ENCODE measurements at regions not wholly inside any gene's neighbourhood (a gene's known extent, or its start where the extent isn't known, plus 50 kb on each side); places are given as distances from the start of the nearest gene placed in this dataset.

DNA sequence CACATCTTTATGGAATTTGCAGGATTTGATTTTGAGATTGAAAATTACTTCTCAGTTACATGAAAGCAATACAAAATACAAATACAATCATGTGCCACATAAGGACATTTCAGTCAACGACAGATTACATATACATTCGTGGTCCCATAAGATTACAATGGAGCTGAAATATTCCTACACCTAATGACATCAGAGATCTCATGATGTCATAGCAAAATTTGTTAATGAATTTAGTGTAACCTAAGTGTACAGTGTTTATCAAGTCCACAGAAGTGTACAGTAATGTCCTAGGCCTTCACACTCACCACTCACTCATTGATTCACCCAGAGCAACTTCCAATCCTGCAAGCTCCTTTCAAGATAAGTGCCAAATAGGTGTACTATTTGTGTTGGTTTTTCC, 126.5 kb downstream of the GPAM start:
- DNase-seq (ENCODE audit: low spot score) = no peak

DNA sequence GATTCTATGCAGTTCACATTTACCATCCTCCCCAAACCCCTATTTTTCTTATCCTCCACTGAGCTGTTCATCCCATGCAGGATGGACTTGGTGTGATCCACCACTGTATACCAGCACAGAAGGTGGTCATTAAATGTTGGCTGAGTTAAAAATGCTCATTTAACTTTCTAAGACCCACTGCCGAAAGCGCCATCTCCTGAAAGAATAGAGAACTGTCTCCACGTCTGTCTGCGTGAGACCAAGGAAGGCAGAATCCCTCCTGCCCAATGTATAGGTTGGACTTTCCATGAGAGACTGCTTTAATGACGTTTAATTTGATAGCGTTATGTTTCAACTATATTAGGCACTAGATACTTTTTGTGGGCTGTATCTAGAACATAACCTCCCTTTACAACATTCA, 124.3 kb downstream of the GPAM start:
- no peak for DNase-seq (ENCODE audit: low spot score)

DNA sequence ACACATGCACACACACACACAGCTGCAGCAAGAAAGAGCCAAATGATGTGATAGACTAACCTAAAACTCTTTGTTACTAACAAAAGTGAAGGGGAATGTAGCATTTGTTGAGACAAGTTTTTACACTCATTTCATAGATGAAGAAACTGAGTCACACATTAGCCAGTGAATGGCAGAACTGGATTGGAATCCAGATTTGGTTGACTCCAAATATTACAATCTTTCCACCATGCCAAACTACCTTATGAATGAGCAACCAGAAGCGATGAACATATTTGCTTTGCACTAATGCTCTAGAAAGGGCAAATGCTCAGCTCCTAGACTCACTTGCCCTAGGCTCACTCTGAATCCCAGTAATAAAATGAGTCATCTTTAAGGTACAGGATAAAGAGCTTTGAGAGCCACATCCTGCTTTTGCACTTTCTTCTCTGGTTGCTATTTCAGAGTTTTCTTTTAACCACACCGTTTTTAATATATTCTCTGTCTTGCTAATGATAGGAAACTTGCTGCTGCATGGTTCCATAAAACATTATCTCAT, 111.9 kb downstream of the GPAM start:
- no peak for DNase-seq (ENCODE audit: low spot score)

DNA sequence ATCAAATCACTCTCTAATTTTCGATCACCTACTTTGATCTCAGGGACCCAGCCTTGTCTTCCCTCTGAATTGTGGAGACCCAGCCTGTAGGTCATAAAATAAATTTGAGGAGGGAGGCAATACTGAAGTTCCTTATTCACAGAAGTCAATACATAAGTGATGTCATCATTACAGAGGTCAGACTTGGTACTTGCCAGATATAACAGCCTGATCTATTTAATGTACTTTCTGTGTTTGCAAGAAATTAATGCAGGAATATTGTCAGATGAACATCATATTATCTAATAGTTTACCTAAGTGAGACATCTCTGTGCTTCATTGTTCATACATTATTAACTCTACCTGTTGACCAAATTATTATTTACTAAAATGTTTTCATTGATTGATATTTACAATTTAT, 105.6 kb downstream of the GPAM start:
- no peak for DNase-seq (ENCODE audit: low spot score)

DNA sequence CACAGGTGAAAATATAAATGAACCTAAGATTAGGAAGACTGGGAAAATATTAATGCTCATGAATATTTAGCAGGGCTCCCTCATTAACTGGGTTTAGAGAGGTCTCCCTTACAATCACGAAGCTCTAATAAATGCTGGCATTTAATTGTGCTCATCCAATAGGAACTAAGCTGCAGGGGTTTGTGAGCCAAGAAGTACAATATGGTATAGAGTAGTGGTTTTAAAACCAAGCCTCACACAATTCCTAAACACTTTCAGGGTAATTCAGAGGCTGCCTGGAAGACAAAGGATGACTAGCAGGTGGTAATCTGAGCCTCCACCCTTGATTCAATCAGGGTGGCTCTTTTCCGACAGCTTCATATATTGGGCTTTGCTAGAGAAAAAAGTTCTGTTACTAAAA, 103.3 kb downstream of the GPAM start:
- no peak for DNase-seq (ENCODE audit: low spot score)

DNA sequence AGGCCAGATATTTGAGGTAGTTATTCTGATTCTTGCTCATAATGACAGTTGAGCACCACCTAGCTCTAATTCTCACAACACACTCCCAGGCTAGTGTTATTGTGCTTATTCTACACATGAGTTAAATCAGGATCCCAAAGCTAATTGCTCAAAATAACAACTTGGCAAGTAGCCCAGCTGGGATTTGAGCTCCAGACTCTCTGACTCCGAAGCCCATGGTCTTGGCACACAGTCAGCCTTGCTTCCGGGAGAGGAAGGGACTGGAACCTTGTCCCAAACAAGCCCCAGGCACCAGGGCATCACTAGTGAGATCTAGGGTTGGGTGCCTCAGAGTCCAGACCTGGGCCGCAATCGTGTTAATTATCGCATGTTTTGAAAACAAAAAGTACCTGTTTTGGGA, 101.4 kb downstream of the GPAM start:
- no peak for DNase-seq (ENCODE audit: low spot score)

DNA sequence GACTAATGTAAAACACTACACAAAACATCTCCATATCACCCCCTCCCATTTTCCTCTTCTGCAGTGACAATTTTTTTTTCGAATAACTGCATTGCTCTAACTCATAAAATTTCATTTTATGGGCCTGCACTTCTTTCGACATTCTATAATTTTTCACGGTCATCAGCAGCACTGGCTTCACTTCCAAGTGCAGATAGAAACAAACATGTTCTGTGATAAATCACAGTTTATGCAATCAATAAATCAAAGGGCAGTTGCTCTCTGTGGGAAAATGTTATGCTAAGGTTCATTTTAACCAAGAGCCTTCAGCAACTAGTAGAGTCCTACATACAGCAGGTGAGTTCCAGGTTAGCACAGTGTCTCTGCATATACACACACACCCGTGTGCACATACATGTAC, 100.1 kb downstream of the GPAM start:
- no peak for DNase-seq (ENCODE audit: low spot score)

DNA sequence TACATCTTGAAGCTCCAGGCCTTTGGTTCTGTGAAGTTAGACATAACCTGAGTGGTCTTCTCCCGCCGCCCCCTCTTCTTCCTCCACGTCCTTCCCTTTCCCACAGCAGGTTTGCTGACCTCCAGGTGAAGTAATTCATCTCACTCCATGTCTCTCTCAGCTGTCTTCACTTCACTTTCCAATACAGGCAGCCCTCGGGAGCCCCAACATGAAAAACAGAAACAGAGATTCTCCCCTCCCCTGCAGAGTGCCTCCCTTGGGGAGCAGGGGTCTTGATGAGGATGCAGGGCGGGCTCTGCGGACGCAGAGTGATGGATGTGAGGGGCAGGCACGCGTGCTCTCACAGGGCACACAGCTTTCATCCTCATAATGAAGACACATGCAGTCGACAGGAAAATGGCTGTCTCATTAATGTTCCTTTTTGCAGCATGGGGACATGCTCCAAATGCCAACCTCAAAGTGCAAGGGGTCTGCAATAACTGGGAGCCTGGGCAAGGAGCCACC, 95.6 kb downstream of the GPAM start:
- no peak for DNase-seq (ENCODE audit: low spot score)

DNA sequence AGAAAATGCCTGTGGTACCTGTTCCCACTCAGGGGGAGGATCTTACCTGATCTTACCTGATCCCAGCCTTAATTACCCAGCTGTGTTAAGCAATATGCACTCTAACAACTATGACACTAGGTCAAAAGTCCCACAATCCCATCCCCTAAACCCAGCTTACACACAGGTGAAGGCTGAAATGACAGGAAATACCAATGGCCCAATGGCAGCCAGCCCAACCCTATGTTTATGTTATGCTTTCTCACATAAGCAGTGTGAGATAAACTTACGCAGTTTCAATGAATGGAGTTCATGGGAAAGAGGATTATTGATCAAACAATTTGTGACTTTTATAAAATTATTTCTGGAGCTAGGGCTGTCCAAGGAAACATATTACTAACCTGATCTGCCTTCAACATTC, 91.9 kb downstream of the GPAM start:
- no peak for DNase-seq (ENCODE audit: low spot score)

DNA sequence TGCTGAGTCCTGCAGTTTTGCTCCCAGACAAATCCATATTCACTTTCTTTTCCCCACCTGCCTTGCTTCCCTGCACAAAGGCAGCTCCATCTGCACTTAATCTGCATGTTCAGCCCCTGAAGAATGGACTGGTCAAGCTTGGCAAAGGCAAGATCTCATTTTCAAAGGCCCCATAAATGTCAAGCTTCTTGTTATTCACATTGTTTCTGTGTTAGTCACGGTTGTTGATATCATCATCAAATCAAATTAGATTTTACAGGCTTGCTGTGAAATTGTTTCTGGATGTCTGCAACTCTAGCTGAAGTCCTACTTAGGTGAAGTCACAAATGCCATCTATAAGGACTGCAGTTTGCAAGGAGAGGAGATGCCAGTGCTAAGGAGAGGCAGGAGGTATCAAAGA, 91.0 kb downstream of the GPAM start:
- no peak for DNase-seq (ENCODE audit: low spot score)

DNA sequence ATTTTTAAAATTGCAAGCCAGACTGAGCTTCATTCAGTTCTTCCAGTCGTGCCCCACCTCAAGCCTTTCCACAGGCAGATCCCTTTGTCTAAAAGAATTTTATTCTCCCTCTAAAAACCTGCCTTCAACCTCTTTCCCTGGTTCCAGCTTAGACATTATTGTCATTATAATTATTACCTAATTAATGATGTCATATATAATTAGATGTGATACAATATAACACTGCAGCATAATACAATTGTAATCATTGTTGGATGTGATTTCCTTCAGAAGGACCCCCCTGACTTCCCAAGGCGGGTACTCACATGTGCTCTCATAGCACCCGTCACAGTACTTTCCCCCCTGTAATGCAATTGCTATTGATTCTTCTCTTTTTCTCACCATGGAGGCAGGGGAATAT, 88.6 kb downstream of the GPAM start:
- no peak for DNase-seq (ENCODE audit: low spot score)

DNA sequence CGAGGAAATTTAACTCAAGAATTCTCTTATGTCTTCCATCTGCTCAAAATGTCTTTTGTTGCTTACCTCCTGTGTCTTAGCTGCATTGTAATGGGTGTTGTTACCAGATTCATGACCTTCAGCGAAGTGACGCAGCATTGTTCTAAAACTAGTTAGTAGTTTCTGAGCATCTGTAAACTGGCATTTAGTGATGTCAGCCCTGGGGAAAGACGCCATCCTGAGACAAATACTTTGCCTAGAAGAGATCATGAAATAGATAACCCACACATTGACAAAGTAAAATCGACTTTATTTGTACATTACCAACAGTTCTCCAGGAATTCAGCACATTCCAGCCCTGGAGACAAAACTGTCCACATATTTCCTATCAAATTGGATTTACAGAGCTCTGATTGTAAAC, 87.8 kb downstream of the GPAM start:
- no peak for DNase-seq (ENCODE audit: low spot score)

DNA sequence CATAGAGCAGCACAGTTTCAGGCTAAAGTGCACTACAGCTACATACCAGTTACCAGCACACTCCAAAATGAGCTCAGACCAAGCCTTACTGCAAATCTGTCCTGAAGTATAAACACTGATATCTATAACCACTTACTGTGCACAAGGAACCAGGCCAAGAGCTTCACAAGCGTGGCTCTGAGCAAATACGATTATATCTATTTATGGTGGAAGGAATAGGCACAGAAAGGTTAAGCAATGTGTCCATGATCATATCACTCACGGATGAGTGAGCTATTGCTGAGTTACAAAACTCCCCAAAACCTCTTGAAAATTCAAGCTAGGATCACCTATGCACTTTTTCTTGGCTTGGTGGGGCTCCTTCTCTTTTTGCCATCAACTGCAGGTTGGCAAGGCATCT, 84.9 kb downstream of the GPAM start:
- no peak for DNase-seq (ENCODE audit: low spot score)

Measured in CD4-positive, alpha-beta T cell treated with Interleukin-15 for 4 hours (primary cell).